ENCODE measurements at regions not wholly inside any gene's neighbourhood (a gene's known extent, or its start where the extent isn't known, plus 50 kb on each side); places are given as distances from the start of the nearest gene placed in this dataset.

GRCh38 chr13:89217813-89218212 is 1546.6 kb downstream of the SLITRK5 start:
- Mint-ChIP-seq H3K27ac (no peak overlapping the region), H3K36me3 (ENCODE audit: low read depth) (no peaks in the 10 kb centered on the region), H3K4me1 (no peaks in the 10 kb centered on the region), H3K27me3 (ENCODE audit: low read depth, poor library complexity) (no peaks in the 10 kb centered on the region), H3K9me3 (peaks cover 17% of the 10 kb centered on the region), H3K4me3 (no peak overlapping the region)
- no peak for DNase-seq
- TF ChIP-seq CTCF (IDR thresholded peaks at IDR 0.05), result no peak

- no peaks in the 10 kb centered on the region for H3K4me1 Mint-ChIP-seq
- no peak for DNase-seq
- H3K36me3 Mint-ChIP-seq (ENCODE audit: low read depth), result no peaks in the 10 kb centered on the region
- TF ChIP-seq CTCF (IDR thresholded peaks at IDR 0.05), result no peak
- no peak overlapping the region for H3K4me3 Mint-ChIP-seq
- H3K27me3 Mint-ChIP-seq (ENCODE audit: low read depth, poor library complexity), result peaks cover 3% of the 10 kb centered on the region
- H3K27ac Mint-ChIP-seq, result no peak overlapping the region
- peaks cover 17% of the 10 kb centered on the region for H3K9me3 Mint-ChIP-seq
Measured at GRCh38 chr13:89221557-89222158, 1550.5 kb downstream of the SLITRK5 start.

GRCh38 chr13:89227356-89227755 is 1556.2 kb downstream of the SLITRK5 start:
- H3K4me1 Mint-ChIP-seq, result no peaks in the 10 kb centered on the region
- TF ChIP-seq CTCF (IDR thresholded peaks at IDR 0.05), result no peak
- DNase-seq, result no peak
- no peaks in the 10 kb centered on the region for H3K36me3 Mint-ChIP-seq (ENCODE audit: low read depth)
- no peak overlapping the region for H3K27ac Mint-ChIP-seq
- no peak overlapping the region for H3K4me3 Mint-ChIP-seq
- peaks cover 3% of the 10 kb centered on the region for H3K27me3 Mint-ChIP-seq (ENCODE audit: low read depth, poor library complexity)
- no peaks in the 10 kb centered on the region for H3K9me3 Mint-ChIP-seq

- H3K4me3 Mint-ChIP-seq, result no peak overlapping the region
- H3K27me3 Mint-ChIP-seq (ENCODE audit: low read depth, poor library complexity), result no peaks in the 10 kb centered on the region
- no peaks in the 10 kb centered on the region for H3K4me1 Mint-ChIP-seq
Measured at GRCh38 chr13:89238496-89238895, 1567.3 kb downstream of the SLITRK5 start.

GRCh38 chr13:89239361-89240127 is 1568.4 kb downstream of the SLITRK5 start:
- Mint-ChIP-seq H3K27ac (no peak overlapping the region), H3K4me3 (no peak overlapping the region), H3K27me3 (ENCODE audit: low read depth, poor library complexity) (no peaks in the 10 kb centered on the region), H3K36me3 (ENCODE audit: low read depth) (no peaks in the 10 kb centered on the region), H3K4me1 (no peaks in the 10 kb centered on the region), H3K9me3 (no peaks in the 10 kb centered on the region)
- no peak for TF ChIP-seq CTCF (IDR thresholded peaks at IDR 0.05)
- no peak for DNase-seq

More at GRCh38 chr13:89238496-89238895, 1567.3 kb downstream of the SLITRK5 start:
- no peak for TF ChIP-seq CTCF (IDR thresholded peaks at IDR 0.05)
- no peak for DNase-seq
- no peaks in the 10 kb centered on the region for H3K36me3 Mint-ChIP-seq (ENCODE audit: low read depth)
- H3K9me3 Mint-ChIP-seq, result no peaks in the 10 kb centered on the region
- no peak overlapping the region for H3K27ac Mint-ChIP-seq
